Stomach (tissue), 8 donors: ENCODE measurements at regions not wholly inside any gene's neighbourhood (a gene's known extent, or its start where the extent isn't known, plus 50 kb on each side); places are given as distances from the start of the nearest gene placed in this dataset.
"Not testable (repeated sequence)": the region's sequence is repeated elsewhere in the genome, so short reads cannot be mapped to it uniquely, and the experiment has no call there.

Experiments
- DNase-seq, 2 donors: peaks; one replicate each; pipeline versions ENCODE4 v3.0.0 to v3.0.0-alpha.2; 2013 to 2019
- H3K27ac ChIP-seq, 5 donors: fragments of 200-600 bp in 4 of 5; sonication (generic) in 4 of 5; one replicate each; pipeline ENCODE4 v1.5.1; 2013 to 2019; ENCODE audit warnings: mild to moderate bottlenecking in 1 of 5, moderate library complexity in 1 of 5
- H3K27me3 ChIP-seq, 3 donors: fragments of 200-600 bp; sonication (generic); one replicate each; pipeline ENCODE4 v1.5.1; 2017 to 2019; ENCODE audit warnings: mixed run types in 1 of 3
- H3K36me3 ChIP-seq, 4 donors: fragments of 200-600 bp; sonication (generic); 1 replicate in 3 of 4; 2 replicates in 1 of 4; pipeline ENCODE4 v1.5.1; 2016 to 2019
- H3K4me1 ChIP-seq, 4 donors: fragments of 200-600 bp; sonication (generic); one replicate each; pipeline ENCODE4 v1.5.1; 2016 to 2019
- H3K4me3 ChIP-seq, 4 donors: fragments of 200-600 bp; sonication (generic) in 3 of 4; one replicate each; pipeline ENCODE4 v1.5.1; 2016 to 2019; ENCODE audit warnings: mild to moderate bottlenecking in 1 of 4
- H3K9me3 ChIP-seq, 4 donors: fragments of 200-600 bp; sonication (generic); one replicate each; pipeline ENCODE4 v1.5.1; 2016 to 2019
- EP300 ChIP-seq: sonication (generic); formaldehyde crosslinking; IDR thresholded peaks from one replicate; pipeline ENCODE4 v1.6.1; 2017; ENCODE audit warnings: antibody characterized with exemption
- POLR2A ChIP-seq, 4 donors: fragments of 450-650 bp; IDR thresholded peaks; one replicate each; pipeline ENCODE4 v1.6.1; 2016; ENCODE audit warnings: antibody characterized with exemption in 4 of 4, control low read depth in 2 of 4, mild to moderate bottlenecking in 1 of 4, moderate library complexity in 1 of 4
- POLR2AphosphoS5 ChIP-seq, 3 donors: sonication (generic); formaldehyde crosslinking; IDR thresholded peaks; one replicate each; pipeline ENCODE4 v1.6.1; 2016; ENCODE audit warnings: antibody characterized with exemption in 3 of 3
- WGBS, 5 donors: extraction: QIAGEN DNeasy Blood & Tissue Kit in 3 of 5; methylation state at CpG; one replicate each; pipeline versions ENCODE4 v1.1.5 to v1.1.7; 2013 to 2018; 5-methylcytosine and 5-hydroxymethylcytosine counted together
- intact Hi-C: fragments of 100-400 bp; cut with DNase I; formaldehyde crosslinking; loops from one replicate; pipeline ENCODE4 v1.15.1; 2023; ENCODE audit warnings: low total_unique reads
- TF ChIP-seq, protein P1 (sequence below), 7 experiments: fragments of 450-650 bp in 4 of 7; fragments of 200-600 bp in 3 of 7; sonication (generic) in 3 of 7; IDR thresholded peaks; one replicate each; pipeline ENCODE4 v1.5.1; 2016 to 2019; ENCODE audit warnings: antibody characterized with exemption in 7 of 7, control low read depth in 2 of 7, mild to moderate bottlenecking in 1 of 7
- donor health status: healthy with polysubstance abuse.
- donor health status: Bipolar disorder and iron deficiency.
- donor health status: healthy.

DNA sequence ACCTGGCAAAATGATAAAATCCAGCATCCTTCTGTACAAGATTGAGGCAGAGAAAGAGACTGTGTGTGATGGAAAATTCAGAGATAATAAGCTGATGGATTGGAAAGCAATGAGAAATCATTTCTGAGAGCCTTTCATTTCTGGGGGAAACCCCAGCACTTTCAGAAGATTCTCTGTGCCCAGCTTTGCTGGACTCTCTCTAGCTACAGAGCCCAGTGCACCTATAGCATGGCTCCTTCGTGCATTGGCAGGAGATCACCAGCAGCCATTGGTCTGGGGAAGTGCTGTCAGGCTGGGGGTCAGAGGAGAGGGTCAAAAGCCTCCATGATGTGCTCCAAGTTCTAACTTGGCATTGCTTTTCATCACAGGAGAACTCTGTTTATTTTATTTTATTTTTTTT lies 259.9 kb downstream of the SOX9 start:
- no peak overlapping the region for H3K4me3 ChIP-seq
- no peaks in the 10 kb centered on the region for H3K9me3 ChIP-seq
- intact Hi-C loops: no loop called here
- H3K27ac ChIP-seq: no peak overlapping the region
- H3K36me3 ChIP-seq: no peaks in the 10 kb centered on the region
- 50 to 83% (median 67%) methylated on average over 1 of the region's 1 CpG for WGBS, 5 donors
- TF ChIP-seq POLR2A (IDR thresholded peaks at IDR 0.05) (no peak), EP300 (no peak), POLR2AphosphoS5 (IDR thresholded peaks at IDR 0.05) (no peak)
- TF ChIP-seq, protein P1, sequence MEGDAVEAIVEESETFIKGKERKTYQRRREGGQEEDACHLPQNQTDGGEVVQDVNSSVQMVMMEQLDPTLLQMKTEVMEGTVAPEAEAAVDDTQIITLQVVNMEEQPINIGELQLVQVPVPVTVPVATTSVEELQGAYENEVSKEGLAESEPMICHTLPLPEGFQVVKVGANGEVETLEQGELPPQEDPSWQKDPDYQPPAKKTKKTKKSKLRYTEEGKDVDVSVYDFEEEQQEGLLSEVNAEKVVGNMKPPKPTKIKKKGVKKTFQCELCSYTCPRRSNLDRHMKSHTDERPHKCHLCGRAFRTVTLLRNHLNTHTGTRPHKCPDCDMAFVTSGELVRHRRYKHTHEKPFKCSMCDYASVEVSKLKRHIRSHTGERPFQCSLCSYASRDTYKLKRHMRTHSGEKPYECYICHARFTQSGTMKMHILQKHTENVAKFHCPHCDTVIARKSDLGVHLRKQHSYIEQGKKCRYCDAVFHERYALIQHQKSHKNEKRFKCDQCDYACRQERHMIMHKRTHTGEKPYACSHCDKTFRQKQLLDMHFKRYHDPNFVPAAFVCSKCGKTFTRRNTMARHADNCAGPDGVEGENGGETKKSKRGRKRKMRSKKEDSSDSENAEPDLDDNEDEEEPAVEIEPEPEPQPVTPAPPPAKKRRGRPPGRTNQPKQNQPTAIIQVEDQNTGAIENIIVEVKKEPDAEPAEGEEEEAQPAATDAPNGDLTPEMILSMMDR (IDR thresholded peaks at IDR 0.05): no peak
- peaks cover 0 to 6% (median 1%) of the 10 kb centered on the region in 4 donors for H3K4me1 ChIP-seq
- no peak for DNase-seq
- H3K27me3 ChIP-seq: no peaks in the 10 kb centered on the region

DNA sequence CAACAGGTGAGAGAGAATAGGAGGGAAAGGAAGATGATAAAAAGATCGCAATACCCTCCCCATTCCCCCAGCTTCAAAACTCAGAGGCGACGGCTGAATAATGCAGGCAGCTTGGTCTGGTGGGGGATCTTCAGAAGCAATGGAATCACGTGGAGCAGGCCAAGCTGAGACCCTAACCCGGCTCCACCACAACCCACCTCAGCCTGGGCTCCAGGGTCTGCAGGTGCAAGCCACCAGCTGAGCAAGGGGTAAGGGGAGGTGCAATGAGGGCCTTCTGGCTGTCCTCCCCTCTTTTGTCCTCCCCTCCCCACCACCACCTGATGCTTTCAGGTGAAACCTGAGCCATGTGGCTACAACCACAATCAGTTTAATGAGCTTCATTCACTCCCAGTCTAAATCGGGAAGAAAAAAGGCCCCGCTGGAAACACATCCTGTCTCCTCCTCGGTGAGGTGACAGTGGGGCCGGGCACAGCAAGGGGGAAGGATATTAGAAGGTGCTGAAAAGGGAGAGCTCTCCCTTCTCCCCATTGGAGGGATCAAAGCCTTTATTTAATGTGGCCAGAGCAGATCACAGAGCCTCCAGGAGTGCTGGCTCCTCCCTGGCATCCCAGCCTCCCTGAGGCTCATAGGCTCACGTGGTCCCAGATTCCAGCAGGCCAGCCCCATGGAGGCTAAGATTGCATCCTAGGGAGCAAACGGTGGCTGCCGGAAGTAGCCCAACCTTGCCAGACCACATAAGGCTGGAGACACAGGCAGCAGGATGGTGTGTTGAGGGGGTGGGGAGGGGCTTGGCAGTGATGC lies 261.0 kb downstream of the SOX9 start:
- intact Hi-C loops: no loop called here
- DNase-seq: no peak
- peaks cover 0 to 13% (median 7%) of the 10 kb centered on the region in 4 donors for H3K4me1 ChIP-seq
- WGBS, 5 donors: 74 to 84% (median 79%) methylated on average over 11 to 12 of the region's 12 CpGs
- no peaks in the 10 kb centered on the region for H3K36me3 ChIP-seq
- H3K9me3 ChIP-seq: no peaks in the 10 kb centered on the region
- H3K27me3 ChIP-seq: no peaks in the 10 kb centered on the region
- H3K27ac ChIP-seq: no peak overlapping the region
- H3K4me3 ChIP-seq: no peak overlapping the region
- TF ChIP-seq POLR2AphosphoS5 (IDR thresholded peaks at IDR 0.05): no peak
- no peak for TF ChIP-seq EP300
- TF ChIP-seq POLR2A (IDR thresholded peaks at IDR 0.05): no peak
- TF ChIP-seq, protein P1 (IDR thresholded peaks at IDR 0.05): no peak

DNA sequence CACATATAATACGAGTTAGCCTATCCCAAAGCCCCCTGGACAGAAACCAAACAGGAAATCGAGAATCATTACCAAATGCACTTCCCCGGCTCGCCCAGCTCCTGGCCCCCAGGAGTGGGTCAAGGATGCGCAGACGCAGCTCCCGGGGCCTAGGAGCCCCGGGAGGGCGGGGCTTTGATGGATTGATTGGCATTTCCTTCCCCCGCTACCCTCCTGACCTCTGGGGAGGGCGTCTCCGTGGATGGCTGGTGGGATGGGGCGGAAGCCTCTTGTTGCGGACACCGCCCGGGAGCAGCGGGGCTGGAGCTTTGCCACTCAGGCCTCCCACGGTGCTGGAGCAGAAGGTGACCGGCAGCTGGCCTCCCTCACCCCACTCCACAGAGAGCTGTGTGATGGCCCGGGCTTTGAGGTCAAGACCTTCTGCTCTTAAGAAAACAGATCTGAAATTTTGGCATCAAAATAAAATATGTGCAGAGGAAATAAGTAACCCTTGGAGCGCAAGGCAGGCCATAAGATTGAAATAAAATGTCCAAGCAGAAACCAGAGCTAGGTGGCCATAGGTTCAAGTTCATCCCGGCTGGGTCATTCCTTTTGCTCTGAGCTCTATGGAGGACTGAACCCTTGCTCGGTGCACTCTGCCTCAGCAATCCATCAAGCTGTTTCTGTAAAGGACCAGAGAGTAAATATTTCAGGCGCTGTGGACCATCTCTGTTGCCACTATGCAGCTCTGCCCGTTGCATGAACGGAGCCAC lies 262.3 kb downstream of the SOX9 start:
- Histone ChIP-seq H3K36me3 (no peaks in the 10 kb centered on the region), H3K4me3 (no peak overlapping the region), H3K27ac (no peak overlapping the region), H3K9me3 (no peaks in the 10 kb centered on the region), H3K4me1 (peaks cover 0 to 26% (median 17%) of the 10 kb centered on the region in 4 donors), H3K27me3 (no peaks in the 10 kb centered on the region)
- DNase-seq: peak in 1 of 2 donors; percentile 31
- intact Hi-C loops: no loop called here
- 52 to 72% (median 64%) methylated on average over 26 of the region's 26 CpGs for WGBS, 5 donors
- TF ChIP-seq EP300: no peak
- TF ChIP-seq, protein P1 (IDR thresholded peaks at IDR 0.05): no peak
- TF ChIP-seq POLR2AphosphoS5 (IDR thresholded peaks at IDR 0.05): no peak
- no peak for TF ChIP-seq POLR2A (IDR thresholded peaks at IDR 0.05)

DNA sequence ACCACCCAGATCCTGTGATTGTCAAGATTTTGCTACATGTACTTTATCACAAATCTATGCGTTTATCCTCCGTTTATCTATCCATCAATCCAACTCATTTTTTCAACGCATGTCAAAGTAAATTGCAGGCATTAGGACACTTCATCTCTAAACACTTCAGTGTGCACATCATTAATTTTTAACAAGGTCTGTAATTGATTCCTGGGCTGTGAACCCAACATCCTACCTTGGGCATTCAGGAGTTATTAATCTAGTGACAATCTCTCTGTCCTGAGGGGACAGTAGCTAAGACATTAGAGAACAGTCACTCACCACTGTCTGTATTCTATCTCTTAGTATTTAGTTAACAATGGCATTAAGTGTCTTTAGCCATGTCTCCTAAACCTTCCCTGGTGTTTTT lies 264.7 kb downstream of the SOX9 start:
- 81 to 98% (median 87%) methylated on average over 3 of the region's 3 CpGs for WGBS, 5 donors
- H3K9me3 ChIP-seq: no peaks in the 10 kb centered on the region
- TF ChIP-seq POLR2AphosphoS5 (IDR thresholded peaks at IDR 0.05) (no peak), EP300 (no peak), POLR2A (IDR thresholded peaks at IDR 0.05) (no peak)
- TF ChIP-seq, protein P1 (IDR thresholded peaks at IDR 0.05): no peak
- H3K4me1 ChIP-seq: peaks cover 7 to 37% (median 26%) of the 10 kb centered on the region in 4 donors
- H3K27me3 ChIP-seq: no peaks in the 10 kb centered on the region
- intact Hi-C loops: no loop called here
- no peak overlapping the region for H3K4me3 ChIP-seq
- no peak for DNase-seq
- no peaks in the 10 kb centered on the region for H3K36me3 ChIP-seq
- no peak overlapping the region for H3K27ac ChIP-seq

DNA sequence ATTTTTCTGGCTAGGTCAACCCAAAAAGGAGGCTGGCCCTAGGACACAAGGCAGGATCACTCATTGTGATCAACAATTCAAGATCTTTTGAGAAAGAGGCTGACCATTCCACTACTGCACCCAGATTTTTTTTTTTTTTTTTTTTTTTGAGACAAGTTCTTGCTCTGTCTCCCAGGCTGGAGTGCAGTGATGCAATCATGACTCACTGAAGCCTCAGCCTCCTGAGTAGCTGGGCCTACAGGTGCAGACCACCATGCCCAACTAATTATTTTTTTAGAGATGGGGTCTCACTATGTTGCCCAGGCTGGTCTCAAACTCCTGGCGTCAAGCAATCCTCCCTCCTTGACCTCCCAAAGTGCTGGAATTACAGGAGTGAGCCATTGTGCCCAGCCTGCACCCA lies 265.4 kb downstream of the SOX9 start:
- H3K27ac ChIP-seq, DNase-seq, H3K36me3 ChIP-seq, H3K9me3 ChIP-seq, intact Hi-C loops, H3K4me3 ChIP-seq, H3K27me3 ChIP-seq: not testable (repeated sequence)
- peaks cover 7 to 37% (median 26%) of the 10 kb centered on the region in 4 donors for H3K4me1 ChIP-seq
- WGBS, 5 donors: 91 to 100% (median 100%) methylated on average over 1 of the region's 1 CpG
